ENCODE measurements at regions not wholly inside any gene's neighbourhood (a gene's known extent, or its start where the extent isn't known, plus 50 kb on each side); places are given as distances from the start of the nearest gene placed in this dataset.

DNA sequence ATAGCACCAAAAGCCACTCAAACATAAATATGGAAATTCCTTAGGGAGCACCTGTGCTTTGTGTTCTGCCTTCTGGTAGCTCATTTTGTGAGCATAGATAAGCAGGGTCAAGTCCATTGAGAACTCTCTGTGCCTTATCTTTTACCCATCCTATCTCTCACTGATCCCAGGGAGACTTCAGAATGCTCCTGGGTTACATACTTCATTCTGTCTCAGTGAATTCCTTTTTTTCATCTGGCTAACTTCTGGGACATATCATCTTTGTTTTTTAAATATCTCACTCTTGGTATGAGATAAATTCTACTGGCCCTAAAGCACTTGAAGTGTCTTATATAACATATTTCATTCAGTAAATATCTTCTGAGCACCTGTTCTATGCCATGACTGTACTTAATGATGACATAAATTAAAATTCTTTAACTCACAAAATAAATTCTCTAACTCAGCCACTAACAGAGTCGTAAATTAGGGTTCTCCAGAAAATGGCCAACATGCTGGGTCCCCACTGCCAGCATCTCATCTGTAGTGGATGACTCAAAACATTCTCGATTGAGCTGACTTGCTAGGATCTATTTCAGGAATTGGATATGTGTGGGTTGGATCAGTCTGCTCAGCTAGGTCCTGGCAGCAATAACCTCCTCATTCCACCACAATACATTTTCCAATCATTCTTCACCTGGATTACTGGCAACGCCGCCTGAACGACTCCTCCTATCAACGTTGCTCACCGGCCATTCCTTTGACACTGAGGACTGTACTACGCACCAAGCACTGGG lies 170.2 kb downstream of the FOXO1 start:
- no peaks in the 10 kb centered on the region for H3K9me3 ChIP-seq (ENCODE audit: control insufficient read depth in 2 of 3, insufficient read depth in 1 of 3, low read length in 3 of 3)
- H3K9ac ChIP-seq (ENCODE audit: low read length in 3 of 3), result no peak overlapping the region
- H3K4me3 ChIP-seq (ENCODE audit: low read length in 3 of 3), result no peak overlapping the region
- no peaks in the 10 kb centered on the region for H3K27me3 ChIP-seq (ENCODE audit: control insufficient read depth, insufficient read depth, low read length)
- DNase-seq (no peak), FAIRE-seq (no peak)
- TF ChIP-seq, protein P1, sequence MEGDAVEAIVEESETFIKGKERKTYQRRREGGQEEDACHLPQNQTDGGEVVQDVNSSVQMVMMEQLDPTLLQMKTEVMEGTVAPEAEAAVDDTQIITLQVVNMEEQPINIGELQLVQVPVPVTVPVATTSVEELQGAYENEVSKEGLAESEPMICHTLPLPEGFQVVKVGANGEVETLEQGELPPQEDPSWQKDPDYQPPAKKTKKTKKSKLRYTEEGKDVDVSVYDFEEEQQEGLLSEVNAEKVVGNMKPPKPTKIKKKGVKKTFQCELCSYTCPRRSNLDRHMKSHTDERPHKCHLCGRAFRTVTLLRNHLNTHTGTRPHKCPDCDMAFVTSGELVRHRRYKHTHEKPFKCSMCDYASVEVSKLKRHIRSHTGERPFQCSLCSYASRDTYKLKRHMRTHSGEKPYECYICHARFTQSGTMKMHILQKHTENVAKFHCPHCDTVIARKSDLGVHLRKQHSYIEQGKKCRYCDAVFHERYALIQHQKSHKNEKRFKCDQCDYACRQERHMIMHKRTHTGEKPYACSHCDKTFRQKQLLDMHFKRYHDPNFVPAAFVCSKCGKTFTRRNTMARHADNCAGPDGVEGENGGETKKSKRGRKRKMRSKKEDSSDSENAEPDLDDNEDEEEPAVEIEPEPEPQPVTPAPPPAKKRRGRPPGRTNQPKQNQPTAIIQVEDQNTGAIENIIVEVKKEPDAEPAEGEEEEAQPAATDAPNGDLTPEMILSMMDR (IDR thresholded peaks at IDR 0.05; ENCODE audit: borderline replicate concordance, extremely low read depth, insufficient read depth), result no peak
- H3K27ac ChIP-seq (ENCODE audit: low read depth in 2 of 2, low read length in 2 of 2), result no peak overlapping the region
- H3K36me3 ChIP-seq (ENCODE audit: control insufficient read depth in 2 of 3, insufficient read depth in 3 of 3, low read length in 3 of 3), result no peaks in the 10 kb centered on the region
- no peaks in the 10 kb centered on the region for H3K4me1 ChIP-seq (ENCODE audit: control insufficient read depth in 2 of 3, insufficient read depth in 2 of 3, low read depth in 1 of 3, low read length in 3 of 3)
- intact Hi-C loops (cut with DNase I), result no loop called here

DNA sequence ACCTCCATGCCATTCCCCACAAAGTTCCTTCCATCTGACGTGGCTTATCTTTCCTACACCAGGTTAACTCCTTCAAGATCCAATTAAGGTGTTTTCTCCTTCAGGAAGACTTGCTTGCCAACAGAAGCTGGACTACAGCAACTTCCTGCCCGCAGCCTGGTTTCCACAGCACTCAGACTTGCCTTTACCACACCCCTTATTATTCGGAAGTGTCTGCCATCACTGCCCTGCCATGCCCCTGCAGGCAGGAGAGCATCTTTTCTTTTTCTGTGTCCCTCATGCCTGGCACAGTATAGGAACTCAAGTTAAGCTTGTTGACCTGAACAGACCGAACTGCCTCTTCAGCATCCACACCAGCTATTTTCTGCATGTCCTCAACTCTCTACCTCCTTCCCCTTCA lies 168.0 kb downstream of the FOXO1 start:
- TF ChIP-seq, protein P1 (IDR thresholded peaks at IDR 0.05; ENCODE audit: borderline replicate concordance, extremely low read depth, insufficient read depth), result no peak
- intact Hi-C loops (cut with DNase I), result no loop called here
- H3K27ac ChIP-seq (ENCODE audit: low read depth in 2 of 2, low read length in 2 of 2), result no peak overlapping the region
- H3K9me3 ChIP-seq (ENCODE audit: control insufficient read depth in 2 of 3, insufficient read depth in 1 of 3, low read length in 3 of 3), result no peaks in the 10 kb centered on the region
- H3K4me3 ChIP-seq (ENCODE audit: low read length in 3 of 3), result no peak overlapping the region
- FAIRE-seq (no peak), DNase-seq (no peak)
- no peaks in the 10 kb centered on the region for H3K27me3 ChIP-seq (ENCODE audit: control insufficient read depth, insufficient read depth, low read length)
- H3K36me3 ChIP-seq (ENCODE audit: control insufficient read depth in 2 of 3, insufficient read depth in 3 of 3, low read length in 3 of 3), result no peaks in the 10 kb centered on the region
- peaks cover 0 to 3% (median 0%) of the 10 kb centered on the region in 3 donors for H3K4me1 ChIP-seq (ENCODE audit: control insufficient read depth in 2 of 3, insufficient read depth in 2 of 3, low read depth in 1 of 3, low read length in 3 of 3)
- H3K9ac ChIP-seq (ENCODE audit: low read length in 3 of 3), result no peak overlapping the region

DNA sequence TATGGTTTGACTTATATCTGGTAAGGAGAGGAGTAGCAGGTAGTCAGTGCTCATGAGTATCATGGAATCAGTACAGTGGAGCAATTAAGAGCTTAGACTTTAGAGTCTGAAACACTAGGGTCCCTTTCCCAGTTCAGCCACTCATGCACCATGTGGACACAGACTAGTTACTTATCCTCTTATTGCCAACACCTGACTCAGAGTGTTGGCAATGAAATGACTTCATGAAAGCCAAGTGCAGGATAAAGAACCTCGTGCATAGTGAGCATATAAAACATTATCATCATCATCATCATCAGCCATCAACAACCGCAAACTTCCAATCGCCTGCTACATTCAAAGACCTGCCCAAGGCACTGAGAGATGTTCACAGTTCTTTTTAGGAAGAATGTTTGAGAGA lies 164.2 kb downstream of the FOXO1 start:
- H3K9ac ChIP-seq (ENCODE audit: low read length in 3 of 3), result no peak overlapping the region
- no peak overlapping the region for H3K4me3 ChIP-seq (ENCODE audit: low read length in 3 of 3)
- H3K4me1 ChIP-seq (ENCODE audit: control insufficient read depth in 2 of 3, insufficient read depth in 2 of 3, low read depth in 1 of 3, low read length in 3 of 3), result peaks cover 0 to 11% (median 3%) of the 10 kb centered on the region in 3 donors
- TF ChIP-seq, protein P1 (IDR thresholded peaks at IDR 0.05; ENCODE audit: borderline replicate concordance, extremely low read depth, insufficient read depth), result no peak
- intact Hi-C loops (cut with DNase I), result no loop called here
- H3K27me3 ChIP-seq (ENCODE audit: control insufficient read depth, insufficient read depth, low read length), result no peaks in the 10 kb centered on the region
- no peak for DNase-seq
- H3K27ac ChIP-seq (ENCODE audit: low read depth in 2 of 2, low read length in 2 of 2), result no peak overlapping the region
- FAIRE-seq, result no peak
- H3K36me3 ChIP-seq (ENCODE audit: control insufficient read depth in 2 of 3, insufficient read depth in 3 of 3, low read length in 3 of 3), result no peaks in the 10 kb centered on the region
- no peaks in the 10 kb centered on the region for H3K9me3 ChIP-seq (ENCODE audit: control insufficient read depth in 2 of 3, insufficient read depth in 1 of 3, low read length in 3 of 3)
